Lower lobe of right lung (tissue), 2 donors: ENCODE measurements at regions not wholly inside any gene's neighbourhood (a gene's known extent, or its start where the extent isn't known, plus 50 kb on each side); places are given as distances from the start of the nearest gene placed in this dataset.
"Not testable (repeated sequence)": the region's sequence is repeated elsewhere in the genome, so short reads cannot be mapped to it uniquely, and the experiment has no call there.

Source experiments
- ATAC-seq, 2 donors: fragments of 200-7000 bp; cut with Tn5 transposase; one replicate each; pipeline ENCODE4 v1.9.1; 2020 to 2022; ENCODE audit warnings: mild to moderate bottlenecking in 2 of 2, moderate library complexity in 2 of 2
- DNase-seq: peaks from one replicate; pipeline ENCODE4 v3.0.0-alpha.2; 2020
- H3K27ac ChIP-seq: fragments of 200-600 bp; one replicate; pipeline ENCODE4 v1.8.0; 2022
- H3K27me3 ChIP-seq: fragments of 200-600 bp; one replicate; pipeline ENCODE4 v1.8.0; 2022; ENCODE audit warnings: low read depth
- H3K36me3 ChIP-seq: fragments of 200-600 bp; one replicate; pipeline ENCODE4 v1.8.0; 2022; ENCODE audit warnings: mild to moderate bottlenecking
- H3K4me1 ChIP-seq: fragments of 200-600 bp; one replicate; pipeline ENCODE4 v1.8.0; 2022
- H3K4me3 ChIP-seq: fragments of 200-600 bp; one replicate; pipeline ENCODE4 v1.8.0; 2022; ENCODE audit warnings: mild to moderate bottlenecking
- H3K9me3 ChIP-seq: fragments of 200-600 bp; one replicate; pipeline ENCODE4 v1.8.0; 2022
- CTCF ChIP-seq: fragments of 200-600 bp; IDR thresholded peaks from one replicate; pipeline ENCODE4 v1.8.0; 2022; ENCODE audit warnings: antibody characterized with exemption, mild to moderate bottlenecking
- intact Hi-C: fragments of 100-400 bp; cut with DNase I; formaldehyde crosslinking; loops from one replicate; pipeline ENCODE4 v1.11.0; 2022
- donor health status: DM: no; HTN: yes; CAD: no; lungs with severe emphysema.

DNA sequence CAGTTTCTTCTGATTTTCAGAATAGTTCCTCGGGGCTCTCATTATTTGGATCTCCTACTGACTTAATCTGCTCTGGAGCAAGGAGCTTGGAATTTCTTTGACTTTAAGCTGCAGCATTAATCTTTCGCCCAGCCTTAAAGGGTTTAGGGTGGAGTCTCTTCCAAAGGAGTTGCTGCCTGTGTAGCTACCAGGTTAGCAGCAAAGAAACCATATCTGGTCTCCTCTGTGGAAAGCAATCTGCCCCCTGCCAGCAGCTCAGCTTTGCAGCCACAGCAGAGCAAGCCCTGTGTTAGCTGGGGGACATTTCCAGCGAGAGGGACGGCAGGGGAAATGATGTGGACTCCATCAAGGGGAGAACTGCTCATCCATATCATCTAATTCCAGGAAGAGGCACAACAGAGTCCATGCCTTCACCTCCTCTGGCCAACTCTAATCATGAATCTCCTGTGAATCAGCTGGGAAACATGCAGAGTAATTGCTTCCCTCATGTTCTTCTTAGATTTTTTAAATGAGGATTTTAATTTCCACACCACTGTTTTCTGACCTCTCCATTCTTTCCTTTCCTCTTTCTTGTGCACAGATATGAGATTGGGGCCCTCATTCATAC, 827.6 kb upstream of the CA10 start:
- Histone ChIP-seq H3K4me1 (no peaks in the 10 kb centered on the region), H3K27ac (no peak overlapping the region), H3K4me3 (no peak overlapping the region), H3K27me3 (no peaks in the 10 kb centered on the region), H3K9me3 (no peaks in the 10 kb centered on the region), H3K36me3 (no peaks in the 10 kb centered on the region)
- ATAC-seq, result no peak
- intact Hi-C loops, result no loop called here
- TF ChIP-seq CTCF, result no peak
- DNase-seq, result no peak

- no peak for DNase-seq
These were observed 823.8 kb upstream of the CA10 start for GRCh38 chr17:52982331-52982730.

GRCh38 chr17:52979921-52980320, 821.4 kb upstream of the CA10 start:
- no peak for ATAC-seq
- H3K27me3 ChIP-seq, result no peaks in the 10 kb centered on the region
- no peak overlapping the region for H3K27ac ChIP-seq
- DNase-seq, result no peak
- no peaks in the 10 kb centered on the region for H3K9me3 ChIP-seq
- intact Hi-C loops, result no loop called here
- H3K4me3 ChIP-seq, result no peak overlapping the region
- no peaks in the 10 kb centered on the region for H3K36me3 ChIP-seq
- no peak for TF ChIP-seq CTCF
- H3K4me1 ChIP-seq, result no peaks in the 10 kb centered on the region

More at GRCh38 chr17:52982331-52982730, 823.8 kb upstream of the CA10 start:
- ATAC-seq, result no peak
- no peak for TF ChIP-seq CTCF
- Histone ChIP-seq H3K27ac (no peak overlapping the region), H3K27me3 (no peaks in the 10 kb centered on the region), H3K4me1 (no peaks in the 10 kb centered on the region), H3K4me3 (no peak overlapping the region), H3K36me3 (no peaks in the 10 kb centered on the region), H3K9me3 (no peaks in the 10 kb centered on the region)
- intact Hi-C loops, result no loop called here

GRCh38 chr17:52965856-52966255, 807.3 kb upstream of the CA10 start:
- H3K4me1 ChIP-seq, result no peaks in the 10 kb centered on the region
- no peak overlapping the region for H3K4me3 ChIP-seq
- no peak for DNase-seq
- ATAC-seq, result no peak
- intact Hi-C loops, result no loop called here
- no peaks in the 10 kb centered on the region for H3K9me3 ChIP-seq
- H3K27ac ChIP-seq, result no peak overlapping the region
- H3K36me3 ChIP-seq, result no peaks in the 10 kb centered on the region
- no peak for TF ChIP-seq CTCF
- no peaks in the 10 kb centered on the region for H3K27me3 ChIP-seq

DNA sequence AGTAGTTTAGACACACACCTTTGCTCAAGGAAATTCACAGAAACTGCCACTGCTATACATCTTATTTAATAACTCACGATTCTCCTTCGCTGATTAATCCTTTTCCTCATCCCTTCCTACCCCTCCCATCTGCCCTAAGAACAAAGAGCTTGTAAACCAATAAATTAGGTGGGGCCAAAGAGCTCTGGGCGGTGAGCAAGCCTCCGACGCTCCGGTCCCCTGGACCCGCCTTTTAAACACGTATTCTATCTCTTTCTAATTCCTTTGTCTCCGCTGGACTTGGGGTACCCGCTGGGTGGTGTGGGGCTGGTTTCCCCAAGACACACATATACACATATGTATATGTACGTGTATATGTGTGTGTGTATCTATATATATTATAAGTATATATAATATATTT, 803.2 kb upstream of the CA10 start:
- H3K36me3 ChIP-seq, H3K4me1 ChIP-seq, H3K4me3 ChIP-seq, DNase-seq, intact Hi-C loops, ATAC-seq, H3K27me3 ChIP-seq, H3K27ac ChIP-seq, H3K9me3 ChIP-seq: not testable (repeated sequence)

DNA sequence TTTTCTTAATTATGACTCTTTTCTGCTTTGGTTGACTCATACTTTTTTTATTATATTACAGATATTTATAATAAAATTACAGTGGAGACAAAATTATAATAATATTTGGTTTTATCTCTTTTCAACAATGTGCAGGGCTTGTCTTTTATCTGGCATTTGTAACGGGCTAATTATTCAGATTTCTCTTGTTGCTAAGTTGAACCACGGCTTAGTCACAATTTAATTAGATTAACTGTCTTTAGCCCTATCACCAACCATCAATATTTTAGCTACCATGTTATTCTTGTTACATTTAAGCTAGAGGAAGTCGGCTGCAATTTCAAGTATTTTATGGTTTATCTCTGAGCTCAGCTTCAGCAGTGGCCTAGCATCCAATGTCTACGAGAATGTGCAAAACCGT, 798.9 kb upstream of the CA10 start:
- no peaks in the 10 kb centered on the region for H3K9me3 ChIP-seq
- no peak for TF ChIP-seq CTCF
- intact Hi-C loops, result no loop called here
- no peak overlapping the region for H3K4me3 ChIP-seq
- H3K27me3 ChIP-seq, result no peaks in the 10 kb centered on the region
- DNase-seq (no peak), ATAC-seq (no peak)
- no peaks in the 10 kb centered on the region for H3K4me1 ChIP-seq
- no peak overlapping the region for H3K27ac ChIP-seq
- no peaks in the 10 kb centered on the region for H3K36me3 ChIP-seq
